IPS-15b (cell line): ENCODE measurements at regions not wholly inside any gene's neighbourhood (a gene's known extent, or its start where the extent isn't known, plus 50 kb on each side); places are given as distances from the start of the nearest gene placed in this dataset.
"Not testable (repeated sequence)": the region's sequence is repeated elsewhere in the genome, so short reads cannot be mapped to it uniquely, and the experiment has no call there.

Experiments
- H3K27me3 ChIP-seq: one replicate; pipeline ENCODE4 v1.6.1; 2013; ENCODE audit warnings: low read length; ENCODE audit not compliant: control insufficient read depth, insufficient read depth
- H3K36me3 ChIP-seq: one replicate; pipeline ENCODE4 v1.6.1; 2013; ENCODE audit warnings: low read length; ENCODE audit not compliant: control insufficient read depth, insufficient read depth
- H3K4me1 ChIP-seq: one replicate; pipeline ENCODE4 v1.6.1; 2013; ENCODE audit warnings: mild to moderate bottlenecking, low read length; ENCODE audit not compliant: control insufficient read depth, insufficient read depth
- H3K4me3 ChIP-seq: one replicate; pipeline ENCODE4 v1.5.1; 2013; ENCODE audit warnings: low read depth, low read length
- H3K9ac ChIP-seq: one replicate; pipeline ENCODE4 v1.6.1; 2013; ENCODE audit warnings: low read depth, mild to moderate bottlenecking, low read length
- H3K9me3 ChIP-seq: one replicate; pipeline ENCODE4 v1.6.1; 2013; ENCODE audit warnings: mild to moderate bottlenecking, low read length; ENCODE audit not compliant: control insufficient read depth, insufficient read depth

DNA sequence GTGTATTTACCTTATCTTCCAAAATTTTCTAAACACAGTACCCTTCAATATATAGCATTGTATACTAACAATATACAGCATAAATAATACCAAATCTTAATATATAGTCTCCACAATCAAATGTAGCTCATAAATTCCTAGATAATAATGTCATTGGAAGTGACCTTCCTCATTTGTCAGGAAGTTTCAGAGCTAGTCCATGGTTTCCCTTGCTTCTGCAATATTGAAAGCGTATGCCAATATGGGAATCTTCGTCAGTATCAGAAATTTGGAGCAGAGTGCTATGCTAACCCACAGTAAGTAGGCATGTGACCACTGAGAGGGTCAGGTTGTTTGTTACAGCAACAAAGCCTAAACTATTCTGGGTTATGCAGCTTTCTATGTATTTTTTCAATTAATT is 774.9 kb upstream of the CDH10 start:
- H3K36me3 ChIP-seq = no peaks in the 10 kb centered on the region

DNA sequence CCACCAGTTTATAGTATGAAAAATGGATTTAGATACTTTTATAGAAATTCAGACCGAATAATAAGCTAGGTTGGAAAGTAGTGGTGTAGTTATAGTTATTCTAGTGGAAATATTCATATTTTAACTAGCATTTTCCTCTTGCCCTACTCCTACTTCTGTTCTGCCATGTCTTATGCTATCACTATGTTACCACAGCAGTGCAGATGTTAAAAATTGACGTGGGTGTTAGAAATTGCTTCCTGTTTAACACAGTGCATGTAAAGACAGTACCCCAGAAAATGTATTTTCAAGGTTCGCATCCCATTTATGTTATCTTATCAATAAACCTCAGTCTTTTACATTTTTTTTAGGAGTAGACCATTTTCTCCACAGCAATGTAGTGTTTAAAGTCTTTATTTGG is 774.2 kb upstream of the CDH10 start:
- Histone ChIP-seq H3K27me3 (no peaks in the 10 kb centered on the region), H3K9me3 (no peaks in the 10 kb centered on the region), H3K36me3 (no peaks in the 10 kb centered on the region), H3K4me3 (no peak overlapping the region), H3K9ac (no peak overlapping the region), H3K4me1 (no peaks in the 10 kb centered on the region)

More for the DNA sequence above, 774.9 kb upstream of the CDH10 start:
- no peaks in the 10 kb centered on the region for H3K4me1 ChIP-seq
- no peak overlapping the region for H3K9ac ChIP-seq
- H3K4me3 ChIP-seq = no peak overlapping the region
- H3K9me3 ChIP-seq = no peaks in the 10 kb centered on the region
- H3K27me3 ChIP-seq = no peaks in the 10 kb centered on the region

- no peaks in the 10 kb centered on the region for H3K36me3 ChIP-seq
- no peaks in the 10 kb centered on the region for H3K4me1 ChIP-seq
- H3K9me3 ChIP-seq = no peaks in the 10 kb centered on the region
- H3K27me3 ChIP-seq = no peaks in the 10 kb centered on the region
- no peak overlapping the region for H3K9ac ChIP-seq
- H3K4me3 ChIP-seq = no peak overlapping the region
These were observed 773.6 kb upstream of the CDH10 start for GRCh38 chr5:25418319-25418859.

DNA sequence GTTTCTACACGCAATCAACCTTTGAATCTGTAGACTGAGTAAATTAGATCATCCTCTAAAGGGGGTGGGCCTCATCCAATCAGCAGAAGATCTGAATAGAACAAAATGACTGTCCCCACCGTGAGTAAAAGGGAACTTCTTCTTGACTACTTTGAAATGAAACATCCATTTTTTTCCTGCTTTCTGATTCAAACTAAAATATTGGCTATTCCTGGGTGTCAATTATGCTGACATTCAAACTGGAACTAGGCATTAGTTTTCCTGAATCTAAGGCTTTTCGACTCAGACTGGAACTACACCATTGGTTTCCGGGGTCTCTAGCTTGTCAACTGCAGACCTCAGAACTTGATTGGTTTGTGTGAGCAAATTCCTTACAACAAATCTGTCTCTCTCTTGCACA is 772.2 kb upstream of the CDH10 start:
- no peaks in the 10 kb centered on the region for H3K9me3 ChIP-seq
- no peaks in the 10 kb centered on the region for H3K4me1 ChIP-seq
- no peak overlapping the region for H3K4me3 ChIP-seq
- no peaks in the 10 kb centered on the region for H3K36me3 ChIP-seq
- no peak overlapping the region for H3K9ac ChIP-seq
- no peaks in the 10 kb centered on the region for H3K27me3 ChIP-seq

DNA sequence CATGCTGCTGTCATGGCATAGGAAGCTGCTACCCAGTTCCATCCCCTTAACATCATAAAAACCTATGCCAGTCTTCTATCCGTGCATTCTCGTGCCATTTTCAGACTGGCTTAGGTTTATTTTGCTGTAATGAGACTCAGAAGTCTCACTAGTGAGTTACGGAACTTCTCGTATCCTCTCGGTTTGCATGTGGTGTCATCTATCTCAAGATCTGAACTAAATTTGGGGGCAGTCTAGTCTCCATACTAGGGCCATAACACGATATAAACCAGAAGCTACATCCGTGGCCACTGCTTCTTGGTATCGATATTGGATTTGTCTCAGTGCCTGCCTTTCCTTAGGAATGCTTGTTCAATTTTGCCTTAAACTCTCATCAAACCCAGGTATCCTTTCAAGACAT is 771.2 kb upstream of the CDH10 start:
- Histone ChIP-seq H3K4me3 (no peak overlapping the region), H3K9ac (no peak overlapping the region), H3K27me3 (no peaks in the 10 kb centered on the region), H3K9me3 (no peaks in the 10 kb centered on the region), H3K4me1 (no peaks in the 10 kb centered on the region), H3K36me3 (no peaks in the 10 kb centered on the region)

GRCh38 chr5:25414742-25415141 is 770.0 kb upstream of the CDH10 start:
- Histone ChIP-seq H3K27me3 (no peaks in the 10 kb centered on the region), H3K4me1 (no peaks in the 10 kb centered on the region), H3K36me3 (no peaks in the 10 kb centered on the region), H3K9me3 (no peaks in the 10 kb centered on the region), H3K9ac (no peak overlapping the region), H3K4me3 (no peak overlapping the region)

GRCh38 chr5:25412116-25412661 is 767.4 kb upstream of the CDH10 start:
- Histone ChIP-seq H3K36me3 (no peaks in the 10 kb centered on the region), H3K9ac (no peak overlapping the region), H3K4me3 (no peak overlapping the region), H3K27me3 (no peaks in the 10 kb centered on the region), H3K9me3 (no peaks in the 10 kb centered on the region), H3K4me1 (no peaks in the 10 kb centered on the region)

GRCh38 chr5:25407365-25407764 is 762.6 kb upstream of the CDH10 start:
- H3K27me3 ChIP-seq, H3K36me3 ChIP-seq, H3K4me3 ChIP-seq, H3K9me3 ChIP-seq, H3K4me1 ChIP-seq, H3K9ac ChIP-seq: not testable (repeated sequence)

- no peaks in the 10 kb centered on the region for H3K27me3 ChIP-seq
- no peaks in the 10 kb centered on the region for H3K9me3 ChIP-seq
- no peak overlapping the region for H3K4me3 ChIP-seq
- H3K36me3 ChIP-seq = no peaks in the 10 kb centered on the region
- H3K4me1 ChIP-seq = no peaks in the 10 kb centered on the region
- H3K9ac ChIP-seq = no peak overlapping the region
These were observed 761.1 kb upstream of the CDH10 start for GRCh38 chr5:25405850-25406249.

- H3K9me3 ChIP-seq = no peaks in the 10 kb centered on the region
- no peak overlapping the region for H3K4me3 ChIP-seq
- H3K36me3 ChIP-seq = no peaks in the 10 kb centered on the region
- H3K27me3 ChIP-seq = no peaks in the 10 kb centered on the region
- H3K9ac ChIP-seq = no peak overlapping the region
- H3K4me1 ChIP-seq = no peaks in the 10 kb centered on the region
These were observed 755.2 kb upstream of the CDH10 start for GRCh38 chr5:25399878-25400480.

DNA sequence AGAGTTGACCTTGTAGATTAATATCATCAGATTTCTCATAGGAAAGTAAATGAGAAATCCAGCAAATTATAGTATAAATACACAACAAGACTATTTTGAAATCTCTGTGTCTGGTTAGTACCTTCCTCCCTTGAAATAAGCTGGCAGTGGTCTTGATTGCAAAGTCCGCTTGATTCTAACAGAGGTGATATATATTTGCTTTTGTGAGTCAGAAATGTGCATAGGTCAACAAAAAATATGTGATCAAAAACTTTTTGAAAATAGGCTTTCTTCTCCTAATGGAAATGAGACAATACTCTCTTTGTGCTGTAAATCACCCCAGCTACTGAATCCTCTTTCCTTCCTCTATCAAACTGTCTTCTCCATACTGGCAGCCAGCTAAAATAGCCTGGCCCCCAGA is 749.2 kb upstream of the CDH10 start:
- Histone ChIP-seq H3K27me3 (no peaks in the 10 kb centered on the region), H3K9me3 (no peaks in the 10 kb centered on the region)

DNA sequence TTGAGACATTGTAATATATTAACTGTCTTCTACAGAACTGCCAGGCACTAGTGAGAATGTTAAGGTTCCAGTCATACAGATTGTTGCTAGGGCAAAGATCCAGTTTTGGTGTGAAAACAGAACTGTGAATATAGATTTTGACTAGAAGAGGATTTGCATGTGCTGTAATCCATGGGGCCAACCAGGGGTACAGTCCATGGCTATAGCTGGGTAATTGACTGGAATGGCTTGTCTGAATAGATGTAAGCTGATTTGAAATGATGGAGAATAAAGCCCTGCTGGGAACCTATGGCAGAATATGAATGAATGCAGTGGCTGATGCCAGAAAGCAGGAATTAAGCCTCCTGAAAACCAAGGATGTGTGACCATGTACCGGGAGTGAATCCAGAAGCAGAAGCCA is 748.5 kb upstream of the CDH10 start:
- no peaks in the 10 kb centered on the region for H3K9me3 ChIP-seq
- no peak overlapping the region for H3K9ac ChIP-seq
- no peaks in the 10 kb centered on the region for H3K36me3 ChIP-seq
- no peak overlapping the region for H3K4me3 ChIP-seq
- peaks cover 8% of the 10 kb centered on the region for H3K4me1 ChIP-seq
- H3K27me3 ChIP-seq = no peaks in the 10 kb centered on the region

More for the DNA sequence above, 749.2 kb upstream of the CDH10 start:
- Histone ChIP-seq H3K9ac (no peak overlapping the region), H3K4me3 (no peak overlapping the region), H3K36me3 (no peaks in the 10 kb centered on the region), H3K4me1 (peaks cover 8% of the 10 kb centered on the region)
